GM12873 (cell line): ENCODE measurements at regions not wholly inside any gene's neighbourhood (a gene's known extent, or its start where the extent isn't known, plus 50 kb on each side); places are given as distances from the start of the nearest gene placed in this dataset.

Source experiments
- CTCF ChIP-seq: IDR thresholded peaks from 2 replicates; pipeline ENCODE4 v1.5.1; 2012; ENCODE audit warnings: low read depth, mild to moderate bottlenecking, moderate library complexity, low read length, control low read depth; ENCODE audit not compliant: insufficient read depth; ENCODE audit errors: missing control alignments

- no peak for TF ChIP-seq CTCF
Measured at GRCh38 chr15:95676500-95676899, 654.0 kb upstream of the NR2F2 start.

- no peak for TF ChIP-seq CTCF
Measured at GRCh38 chr15:95679847-95680582, 650.5 kb upstream of the NR2F2 start.

- no peak for TF ChIP-seq CTCF
Measured at GRCh38 chr15:95680728-95681127, 649.8 kb upstream of the NR2F2 start.

GRCh38 chr15:95681836-95682544, 648.5 kb upstream of the NR2F2 start:
- TF ChIP-seq CTCF = no peak

- no peak for TF ChIP-seq CTCF
Measured at GRCh38 chr15:95684126-95684525, 646.4 kb upstream of the NR2F2 start.

GRCh38 chr15:95684693-95685115, 645.8 kb upstream of the NR2F2 start:
- TF ChIP-seq CTCF = no peak

GRCh38 chr15:95687061-95687460, 643.4 kb upstream of the NR2F2 start:
- TF ChIP-seq CTCF = no peak
